KMS-11 (cell line): ENCODE measurements at regions not wholly inside any gene's neighbourhood (a gene's known extent, or its start where the extent isn't known, plus 50 kb on each side); places are given as distances from the start of the nearest gene placed in this dataset.

Experiments
- H2AFZ ChIP-seq: fragments of 200-600 bp; sonication (generic); 2 replicates; pipeline ENCODE4 v1.6.1; 2016; ENCODE audit warnings: antibody characterized with exemption, mixed run types, low read depth
- H3K27ac ChIP-seq: fragments of 200-600 bp; sonication (generic); 2 replicates; pipeline ENCODE4 v1.6.1; 2016; ENCODE audit warnings: mild to moderate bottlenecking, mixed run types
- H3K27me3 ChIP-seq: fragments of 200-600 bp; sonication (generic); 2 replicates; pipeline ENCODE4 v1.6.1; 2017; ENCODE audit warnings: mild to moderate bottlenecking, low read depth, mixed run types, moderate library complexity; ENCODE audit not compliant: insufficient read depth
- H3K36me3 ChIP-seq: fragments of 200-600 bp; sonication (generic); 2 replicates; pipeline ENCODE4 v1.6.1; 2017; ENCODE audit warnings: mild to moderate bottlenecking, mixed run types; ENCODE audit not compliant: insufficient read depth
- H3K4me1 ChIP-seq: fragments of 200-600 bp; sonication (generic); 2 replicates; pipeline ENCODE4 v1.6.1; 2016; ENCODE audit warnings: mild to moderate bottlenecking, low read depth, mixed run types; ENCODE audit not compliant: poor library complexity, severe bottlenecking
- H3K4me2 ChIP-seq: fragments of 200-600 bp; sonication (generic); 2 replicates; pipeline ENCODE4 v1.7.0; 2016; ENCODE audit warnings: mild to moderate bottlenecking, mixed run types
- H3K4me3 ChIP-seq: fragments of 200-600 bp; sonication (generic); IDR thresholded peaks from 2 replicates; pipeline ENCODE4 v1.6.1; 2017; ENCODE audit warnings: low read depth, low read length, mixed read lengths; ENCODE audit not compliant: insufficient read depth
- H3K79me2 ChIP-seq: fragments of 200-600 bp; sonication (generic); 2 replicates; pipeline ENCODE4 v1.6.1; 2016; ENCODE audit warnings: low read depth, mixed run types; ENCODE audit not compliant: insufficient read depth
- H3K9ac ChIP-seq: fragments of 200-600 bp; sonication (generic); 2 replicates; pipeline ENCODE4 v1.6.1; 2016; ENCODE audit warnings: mild to moderate bottlenecking, mixed run types
- H4K20me1 ChIP-seq: fragments of 200-600 bp; sonication (generic); 2 replicates; pipeline ENCODE4 v1.6.1; 2016; ENCODE audit warnings: mild to moderate bottlenecking, mixed run types; ENCODE audit not compliant: insufficient read depth
- TF ChIP-seq, protein P1 (sequence below): fragments of 200-600 bp; sonication (generic); conservative IDR thresholded peaks from 2 replicates; pipeline ENCODE4 v1.6.1; 2017; ENCODE audit warnings: low read depth, mild to moderate bottlenecking, antibody characterized with exemption, low read length, moderate library complexity, mixed read lengths

DNA sequence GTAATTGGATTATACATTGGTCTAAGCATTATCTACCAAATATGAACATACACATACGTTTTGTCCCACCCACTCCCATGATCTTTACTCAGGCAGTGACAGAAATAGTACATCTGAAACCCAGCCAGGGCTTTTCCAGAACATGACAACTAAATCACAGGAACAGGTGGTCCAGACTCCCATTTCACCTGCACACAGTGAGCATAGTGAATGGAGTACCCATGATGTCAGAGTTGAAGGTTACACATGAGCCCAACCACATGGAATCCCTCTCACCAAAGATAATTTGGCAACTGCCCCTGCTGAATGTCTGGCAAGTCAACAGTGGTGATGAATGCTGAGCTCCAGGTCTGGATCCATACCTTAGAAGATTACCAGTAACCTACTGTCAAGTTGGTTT, 411.9 kb upstream of the LUZP2 start:
- H3K27me3 ChIP-seq = no peaks in the 10 kb centered on the region
- H2AFZ ChIP-seq = no peak overlapping the region
- no peak overlapping the region for H3K4me3 ChIP-seq
- no peak overlapping the region for H3K9ac ChIP-seq
- no peaks in the 10 kb centered on the region for H4K20me1 ChIP-seq
- no peak overlapping the region for H3K4me2 ChIP-seq
- H3K27ac ChIP-seq = no peak overlapping the region
- no peaks in the 10 kb centered on the region for H3K79me2 ChIP-seq
- H3K36me3 ChIP-seq = no peaks in the 10 kb centered on the region
- H3K4me1 ChIP-seq = no peaks in the 10 kb centered on the region
- TF ChIP-seq, protein P1, sequence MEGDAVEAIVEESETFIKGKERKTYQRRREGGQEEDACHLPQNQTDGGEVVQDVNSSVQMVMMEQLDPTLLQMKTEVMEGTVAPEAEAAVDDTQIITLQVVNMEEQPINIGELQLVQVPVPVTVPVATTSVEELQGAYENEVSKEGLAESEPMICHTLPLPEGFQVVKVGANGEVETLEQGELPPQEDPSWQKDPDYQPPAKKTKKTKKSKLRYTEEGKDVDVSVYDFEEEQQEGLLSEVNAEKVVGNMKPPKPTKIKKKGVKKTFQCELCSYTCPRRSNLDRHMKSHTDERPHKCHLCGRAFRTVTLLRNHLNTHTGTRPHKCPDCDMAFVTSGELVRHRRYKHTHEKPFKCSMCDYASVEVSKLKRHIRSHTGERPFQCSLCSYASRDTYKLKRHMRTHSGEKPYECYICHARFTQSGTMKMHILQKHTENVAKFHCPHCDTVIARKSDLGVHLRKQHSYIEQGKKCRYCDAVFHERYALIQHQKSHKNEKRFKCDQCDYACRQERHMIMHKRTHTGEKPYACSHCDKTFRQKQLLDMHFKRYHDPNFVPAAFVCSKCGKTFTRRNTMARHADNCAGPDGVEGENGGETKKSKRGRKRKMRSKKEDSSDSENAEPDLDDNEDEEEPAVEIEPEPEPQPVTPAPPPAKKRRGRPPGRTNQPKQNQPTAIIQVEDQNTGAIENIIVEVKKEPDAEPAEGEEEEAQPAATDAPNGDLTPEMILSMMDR = no peak

DNA sequence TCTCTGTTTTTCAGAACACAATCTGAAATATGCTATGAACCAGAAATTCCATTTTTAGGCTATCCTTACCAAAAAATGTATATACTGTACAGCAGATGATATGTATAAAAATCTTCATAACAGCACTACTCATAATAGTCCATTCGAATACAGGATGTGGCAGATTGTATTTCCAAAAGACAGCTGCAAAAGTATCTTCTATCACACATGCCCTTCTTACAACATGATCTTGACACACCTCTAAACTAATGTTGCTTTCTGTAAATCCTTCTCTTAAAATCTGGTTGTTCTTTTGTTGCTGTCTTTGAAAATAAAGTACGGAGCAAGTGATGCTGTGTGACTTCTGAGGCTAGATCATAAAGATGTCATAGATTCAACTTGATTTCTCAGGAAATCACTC, 409.9 kb upstream of the LUZP2 start:
- H3K27ac ChIP-seq = no peak overlapping the region
- no peak overlapping the region for H3K4me3 ChIP-seq
- no peak overlapping the region for H2AFZ ChIP-seq
- H3K27me3 ChIP-seq = no peaks in the 10 kb centered on the region
- H3K79me2 ChIP-seq = no peaks in the 10 kb centered on the region
- H3K4me1 ChIP-seq = no peaks in the 10 kb centered on the region
- H3K9ac ChIP-seq = no peak overlapping the region
- H4K20me1 ChIP-seq = no peaks in the 10 kb centered on the region
- H3K36me3 ChIP-seq = no peaks in the 10 kb centered on the region
- TF ChIP-seq, protein P1 = no peak
- no peak overlapping the region for H3K4me2 ChIP-seq

DNA sequence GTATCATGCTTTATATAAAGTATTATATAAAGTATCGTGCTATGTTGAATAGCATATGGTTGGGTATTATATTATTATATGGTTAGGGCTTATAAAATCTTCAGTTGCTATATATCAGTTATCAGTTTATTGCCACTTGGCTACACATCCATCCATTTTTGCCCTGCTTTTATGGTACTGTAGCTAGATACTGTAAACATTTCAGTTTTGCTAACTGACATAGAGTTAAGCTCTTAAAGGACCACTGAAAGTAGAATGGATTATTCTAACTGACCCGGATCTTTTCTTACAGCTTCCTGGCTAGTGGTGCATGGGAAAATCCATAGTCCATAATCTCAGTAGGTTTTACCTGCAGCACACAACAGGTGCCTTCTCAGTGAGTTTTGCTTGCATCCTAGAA, 405.3 kb upstream of the LUZP2 start:
- TF ChIP-seq, protein P1 = no peak
- Histone ChIP-seq H3K27ac (no peak overlapping the region), H3K79me2 (no peaks in the 10 kb centered on the region), H3K9ac (no peak overlapping the region), H2AFZ (no peak overlapping the region), H3K4me1 (no peaks in the 10 kb centered on the region), H4K20me1 (no peaks in the 10 kb centered on the region), H3K4me3 (no peak overlapping the region), H3K36me3 (no peaks in the 10 kb centered on the region), H3K27me3 (no peaks in the 10 kb centered on the region), H3K4me2 (no peak overlapping the region)

- H3K79me2 ChIP-seq = no peaks in the 10 kb centered on the region
- no peak overlapping the region for H3K9ac ChIP-seq
- no peak overlapping the region for H2AFZ ChIP-seq
- H3K27me3 ChIP-seq = no peaks in the 10 kb centered on the region
- H4K20me1 ChIP-seq = no peaks in the 10 kb centered on the region
- no peaks in the 10 kb centered on the region for H3K36me3 ChIP-seq
- no peaks in the 10 kb centered on the region for H3K4me1 ChIP-seq
- H3K27ac ChIP-seq = no peak overlapping the region
- TF ChIP-seq, protein P1 = no peak
- no peak overlapping the region for H3K4me2 ChIP-seq
- no peak overlapping the region for H3K4me3 ChIP-seq
These were observed 403.5 kb upstream of the LUZP2 start for GRCh38 chr11:24093375-24093774.

DNA sequence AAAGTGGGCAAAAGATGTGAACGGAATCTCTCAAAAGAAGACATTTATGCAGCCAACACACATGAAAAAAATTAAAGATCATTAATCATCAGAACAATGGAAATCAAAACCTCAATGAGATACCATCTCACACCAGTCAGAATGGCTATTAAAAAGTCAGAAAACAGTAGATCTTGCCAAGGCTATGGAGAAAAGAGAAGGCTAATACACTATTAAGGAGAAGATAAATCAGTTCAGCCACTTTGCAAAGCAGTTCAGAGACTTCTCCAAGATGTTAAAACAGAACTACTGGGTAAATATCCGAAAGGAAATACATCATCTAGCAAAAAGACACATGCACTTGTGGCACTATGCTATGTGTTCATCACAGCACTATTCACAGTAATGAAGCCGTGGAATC, 388.2 kb upstream of the LUZP2 start:
- Histone ChIP-seq H3K4me2 (no peak overlapping the region), H3K9ac (no peak overlapping the region)

More for the DNA sequence above, 388.2 kb upstream of the LUZP2 start:
- Histone ChIP-seq H3K4me1 (no peaks in the 10 kb centered on the region), H2AFZ (no peak overlapping the region), H3K4me3 (no peak overlapping the region), H3K27ac (no peak overlapping the region), H3K27me3 (no peaks in the 10 kb centered on the region), H3K36me3 (no peaks in the 10 kb centered on the region), H3K79me2 (no peaks in the 10 kb centered on the region), H4K20me1 (no peaks in the 10 kb centered on the region)
- TF ChIP-seq, protein P1 = no peak
